CD14-positive monocyte (primary cell): ENCODE measurements at regions not wholly inside any gene's neighbourhood (a gene's known extent, or its start where the extent isn't known, plus 50 kb on each side); places are given as distances from the start of the nearest gene placed in this dataset.

Experiments
- DNase-seq, 3 donors: peaks; one replicate each; pipeline ENCODE4 v3.0.0-alpha.2; 2011 to 2022
- H2AFZ ChIP-seq: 2 replicates; pipeline ENCODE4 v1.6.0; 2012; ENCODE audit warnings: mild to moderate bottlenecking, low read depth, low read length, inconsistent platforms; ENCODE audit not compliant: insufficient read depth, poor library complexity, severe bottlenecking
- H3K27ac ChIP-seq, 2 donors: 1 replicate in 1 of 2; 2 replicates in 1 of 2; pipeline ENCODE4 v1.5.1; 2012 to 2013; ENCODE audit warnings: low read length in 2 of 2, control low read depth in 1 of 2, inconsistent platforms in 1 of 2, low read depth in 1 of 2, mild to moderate bottlenecking in 1 of 2
- H3K27me3 ChIP-seq, 2 donors: one replicate each; pipeline versions ENCODE4 v1.6.0 to v1.6.1; 2011 to 2013; ENCODE audit warnings: low read length in 2 of 2; ENCODE audit not compliant: control insufficient read depth in 2 of 2, insufficient read depth in 2 of 2
- H3K36me3 ChIP-seq, 2 donors: replicated peaks in 1 of 2; 1 replicate in 1 of 2; 2 replicates in 1 of 2; pipeline versions ENCODE4 v1.5.1 to v1.6.1; 2012 to 2013; ENCODE audit warnings: low read length in 2 of 2, control low read depth in 1 of 2, inconsistent platforms in 1 of 2, mild to moderate bottlenecking in 1 of 2; ENCODE audit not compliant: insufficient read depth in 2 of 2, control insufficient read depth in 1 of 2
- H3K4me1 ChIP-seq, 2 donors: 1 replicate in 1 of 2; 2 replicates in 1 of 2; pipeline versions ENCODE4 v1.5.1 to v1.6.1; 2012 to 2013; ENCODE audit warnings: low read length in 2 of 2, control low read depth in 1 of 2, inconsistent platforms in 1 of 2, mild to moderate bottlenecking in 1 of 2, moderate library complexity in 1 of 2; ENCODE audit not compliant: insufficient read depth in 2 of 2, control insufficient read depth in 1 of 2
- H3K4me2 ChIP-seq: replicated peaks from 2 replicates; pipeline ENCODE3; 2012; ENCODE audit warnings: low read length, moderate library complexity, mild to moderate bottlenecking; ENCODE audit not compliant: poor library complexity, severe bottlenecking; ENCODE audit errors: extremely low read depth
- H3K4me3 ChIP-seq, 3 experiments: fragments of 200-600 bp in 1 of 3; sonication (generic) in 1 of 3; replicated peaks in 1 of 3; 1 replicate in 2 of 3; 2 replicates in 1 of 3; pipeline ENCODE4 v1.5.1; 2011 to 2013; ENCODE audit warnings: low read length in 3 of 3, mild to moderate bottlenecking in 3 of 3, control low read depth in 2 of 3, low read depth in 2 of 3, inconsistent platforms in 1 of 3, moderate library complexity in 1 of 3
- H3K79me2 ChIP-seq: 2 replicates; pipeline ENCODE4 v1.6.0; 2012; ENCODE audit warnings: mild to moderate bottlenecking, control low read depth, inconsistent platforms, low read length, moderate library complexity; ENCODE audit not compliant: insufficient read depth
- H3K9ac ChIP-seq: 2 replicates; pipeline ENCODE4 v1.6.0; 2017; ENCODE audit warnings: low read length, mild to moderate bottlenecking; ENCODE audit not compliant: insufficient read depth, poor library complexity, severe bottlenecking
- H3K9me3 ChIP-seq, 2 donors: replicated peaks in 1 of 2; 1 replicate in 1 of 2; 2 replicates in 1 of 2; pipeline versions ENCODE4 v1.5.1 to v1.6.1; 2012 to 2013; ENCODE audit warnings: low read length in 2 of 2, control low read depth in 1 of 2; ENCODE audit not compliant: control insufficient read depth in 1 of 2, insufficient read depth in 1 of 2
- H4K20me1 ChIP-seq: 2 replicates; pipeline ENCODE4 v1.6.0; 2012; ENCODE audit warnings: mild to moderate bottlenecking, low read length, control low read depth, moderate library complexity; ENCODE audit not compliant: insufficient read depth
- H3K27ac Mint-ChIP-seq, 7 donors: one replicate each; pipeline ENCODE4 v1.8.0; 2020; ENCODE audit warnings: mild to moderate bottlenecking in 7 of 7, mixed read lengths in 7 of 7, moderate library complexity in 6 of 7, inconsistent platforms in 2 of 7
- H3K27me3 Mint-ChIP-seq, 3 donors: one replicate each; pipeline ENCODE4 v1.8.0; 2021 to 2022; ENCODE audit warnings: low read depth in 3 of 3, mild to moderate bottlenecking in 3 of 3, mixed read lengths in 3 of 3, moderate library complexity in 3 of 3, inconsistent platforms in 1 of 3
- H3K36me3 Mint-ChIP-seq, 2 donors: one replicate each; pipeline ENCODE4 v1.8.0; 2020; ENCODE audit warnings: mixed read lengths in 2 of 2, inconsistent platforms in 1 of 2, mild to moderate bottlenecking in 1 of 2
- H3K4me1 Mint-ChIP-seq: one replicate; pipeline ENCODE4 v1.8.0; 2020; ENCODE audit warnings: mild to moderate bottlenecking, mixed read lengths
- H3K4me3 Mint-ChIP-seq, 2 donors: one replicate each; pipeline ENCODE4 v1.8.0; 2020; ENCODE audit warnings: mild to moderate bottlenecking in 2 of 2, mixed read lengths in 2 of 2, moderate library complexity in 1 of 2
- H3K9me3 Mint-ChIP-seq, 7 donors: one replicate each; pipeline ENCODE4 v1.8.0; 2020 to 2022; ENCODE audit warnings: mixed read lengths in 7 of 7, mild to moderate bottlenecking in 6 of 7, moderate library complexity in 6 of 7, inconsistent platforms in 2 of 7
- WGBS: methylation state at CpG from one replicate; pipeline ENCODE4 v1.1.5; 2013; ENCODE audit warnings: missing lambda C conversion rate; ENCODE audit not compliant: insufficient coverage; 5-methylcytosine and 5-hydroxymethylcytosine counted together
- intact Hi-C, 2 donors: fragments of 100-400 bp; cut with micrococcal nuclease; formaldehyde crosslinking; loops; one replicate each; pipeline versions ENCODE4 v1.15.0 to v1.15.1; 2023
- TF ChIP-seq, protein P1 (sequence below): fragments of 200-600 bp; IDR thresholded peaks from one replicate; pipeline ENCODE4 v1.8.0; 2022; ENCODE audit warnings: antibody characterized with exemption, mild to moderate bottlenecking

DNA sequence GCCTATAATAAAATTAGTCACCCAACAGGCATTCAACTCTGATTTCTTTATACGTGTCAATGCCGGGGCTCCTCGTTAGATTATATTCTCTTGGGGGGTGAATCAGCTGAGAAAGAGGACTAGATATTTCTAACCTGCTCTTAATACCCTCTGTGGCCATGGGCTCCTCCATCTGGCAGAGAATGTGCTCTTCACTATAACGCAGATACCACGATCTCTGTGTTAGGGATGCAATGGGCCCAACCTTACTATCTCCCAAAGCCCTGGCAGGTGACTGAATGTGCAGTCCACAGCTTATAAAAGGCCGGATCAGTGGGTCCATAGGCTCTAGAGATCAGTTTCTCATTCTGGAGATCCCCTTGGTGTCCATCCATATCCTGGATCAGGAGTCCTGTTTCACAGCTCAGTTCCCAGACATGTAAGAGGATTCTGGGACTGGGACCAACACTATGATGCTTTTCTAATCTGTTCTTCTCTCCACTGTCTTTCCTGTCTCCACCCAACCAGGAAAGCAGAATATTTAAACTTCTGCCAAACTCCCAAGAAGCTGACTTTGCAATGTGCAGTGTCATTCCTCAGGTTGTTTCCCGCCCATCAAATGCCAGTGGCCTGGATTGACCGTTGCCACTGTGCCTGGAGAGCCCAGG, 71.4 kb upstream of the CELF4 start:
- Histone ChIP-seq H3K36me3 (no peaks in the 10 kb centered on the region), H3K9ac (no peak overlapping the region), H4K20me1 (no peaks in the 10 kb centered on the region), H2AFZ (no peak overlapping the region), H3K9me3 (peaks cover 0 to 15% of the 10 kb centered on the region in 2 donors), H3K4me2 (no peak overlapping the region), H3K4me3 (no peak overlapping the region), H3K4me1 (no peaks in the 10 kb centered on the region), H3K27me3 (no peaks in the 10 kb centered on the region), H3K79me2 (no peaks in the 10 kb centered on the region), H3K27ac (no peak overlapping the region)
- H3K36me3 Mint-ChIP-seq = no peaks in the 10 kb centered on the region
- DNase-seq = no peak
- TF ChIP-seq, protein P1, sequence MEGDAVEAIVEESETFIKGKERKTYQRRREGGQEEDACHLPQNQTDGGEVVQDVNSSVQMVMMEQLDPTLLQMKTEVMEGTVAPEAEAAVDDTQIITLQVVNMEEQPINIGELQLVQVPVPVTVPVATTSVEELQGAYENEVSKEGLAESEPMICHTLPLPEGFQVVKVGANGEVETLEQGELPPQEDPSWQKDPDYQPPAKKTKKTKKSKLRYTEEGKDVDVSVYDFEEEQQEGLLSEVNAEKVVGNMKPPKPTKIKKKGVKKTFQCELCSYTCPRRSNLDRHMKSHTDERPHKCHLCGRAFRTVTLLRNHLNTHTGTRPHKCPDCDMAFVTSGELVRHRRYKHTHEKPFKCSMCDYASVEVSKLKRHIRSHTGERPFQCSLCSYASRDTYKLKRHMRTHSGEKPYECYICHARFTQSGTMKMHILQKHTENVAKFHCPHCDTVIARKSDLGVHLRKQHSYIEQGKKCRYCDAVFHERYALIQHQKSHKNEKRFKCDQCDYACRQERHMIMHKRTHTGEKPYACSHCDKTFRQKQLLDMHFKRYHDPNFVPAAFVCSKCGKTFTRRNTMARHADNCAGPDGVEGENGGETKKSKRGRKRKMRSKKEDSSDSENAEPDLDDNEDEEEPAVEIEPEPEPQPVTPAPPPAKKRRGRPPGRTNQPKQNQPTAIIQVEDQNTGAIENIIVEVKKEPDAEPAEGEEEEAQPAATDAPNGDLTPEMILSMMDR = no peak
- H3K27me3 Mint-ChIP-seq = peaks cover 0 to 1% (median 0%) of the 10 kb centered on the region in 3 donors
- peaks cover 3 to 23% (median 9%) of the 10 kb centered on the region in 7 donors for H3K9me3 Mint-ChIP-seq
- H3K4me1 Mint-ChIP-seq = no peaks in the 10 kb centered on the region
- H3K4me3 Mint-ChIP-seq = no peak overlapping the region
- 94% methylated on average over 5 of the region's 8 CpGs for WGBS
- intact Hi-C loops = no loop called here
- no peak overlapping the region for H3K27ac Mint-ChIP-seq

GRCh38 chr18:37634516-37634915, 68.9 kb upstream of the CELF4 start:
- H3K79me2 ChIP-seq = no peaks in the 10 kb centered on the region
- H3K36me3 ChIP-seq = no peaks in the 10 kb centered on the region
- Mint-ChIP-seq H3K4me3 (no peak overlapping the region), H3K36me3 (no peaks in the 10 kb centered on the region), H3K9me3 (peaks cover 3 to 11% (median 6%) of the 10 kb centered on the region in 7 donors), H3K4me1 (no peaks in the 10 kb centered on the region), H3K27me3 (peaks cover 0 to 1% (median 0%) of the 10 kb centered on the region in 3 donors), H3K27ac (no peak overlapping the region)
- no peak overlapping the region for H3K4me2 ChIP-seq
- H3K4me1 ChIP-seq = no peaks in the 10 kb centered on the region
- H3K4me3 ChIP-seq = no peak overlapping the region
- TF ChIP-seq, protein P1 = no peak
- H3K27me3 ChIP-seq = no peaks in the 10 kb centered on the region
- no peak overlapping the region for H3K27ac ChIP-seq
- intact Hi-C loops = no loop called here
- H3K9me3 ChIP-seq = peaks cover 0 to 10% of the 10 kb centered on the region in 2 donors
- no peak overlapping the region for H2AFZ ChIP-seq
- no peaks in the 10 kb centered on the region for H4K20me1 ChIP-seq
- WGBS = 100% methylated on average over 2 of the region's 2 CpGs
- H3K9ac ChIP-seq = no peak overlapping the region
- DNase-seq = no peak
